ENCODE measurements at regions not wholly inside any gene's neighbourhood (a gene's known extent, or its start where the extent isn't known, plus 50 kb on each side); places are given as distances from the start of the nearest gene placed in this dataset.
A peak's percentile ranks its signal among the peaks of the same experiment; 100 is the strongest.

- peak; percentile 84 for TF ChIP-seq CTCF (IDR thresholded peaks at IDR 0.05)
Observed at GRCh38 chr14:100645196-100645981, 58.2 kb upstream of the BEGAIN start.

- peak; percentile 30; the same call in 1 of the 2 replicates for TF ChIP-seq CTCF (IDR thresholded peaks at IDR 0.05)
Observed at GRCh38 chr14:100645982-100646314, 58.7 kb upstream of the BEGAIN start.

GRCh38 chr14:100648474-100649172 is 61.4 kb upstream of the BEGAIN start:
- TF ChIP-seq CTCF (IDR thresholded peaks at IDR 0.05): no peak

GRCh38 chr14:100649173-100649519 is 61.9 kb upstream of the BEGAIN start:
- no peak for TF ChIP-seq CTCF (IDR thresholded peaks at IDR 0.05)

- no peak for TF ChIP-seq CTCF (IDR thresholded peaks at IDR 0.05)
Observed at GRCh38 chr14:100651999-100652508, 64.8 kb upstream of the BEGAIN start.

- TF ChIP-seq CTCF (IDR thresholded peaks at IDR 0.05): no peak
Observed at GRCh38 chr14:100652744-100653143, 65.5 kb upstream of the BEGAIN start.

- peak; percentile 62 for TF ChIP-seq CTCF (IDR thresholded peaks at IDR 0.05)
Observed at GRCh38 chr14:100653409-100653808, 66.2 kb upstream of the BEGAIN start.
